PC-9 (cell line): ENCODE measurements at regions not wholly inside any gene's neighbourhood (a gene's known extent, or its start where the extent isn't known, plus 50 kb on each side); places are given as distances from the start of the nearest gene placed in this dataset.

ENCODE experiments used
- EZH2 ChIP-seq: fragments of 200-600 bp; sonication (generic); IDR thresholded peaks from 2 replicates; pipeline ENCODE4 v1.8.0; 2017; ENCODE audit warnings: antibody characterized with exemption, low read depth
- TF ChIP-seq, protein P1 (sequence below): fragments of 200-600 bp; sonication (generic); conservative IDR thresholded peaks from 2 replicates; pipeline ENCODE4 v1.6.1; 2017; ENCODE audit warnings: mixed run types, antibody characterized with exemption, mild to moderate bottlenecking, moderate library complexity

GRCh38 chr1:191101960-191102359 lies 624.3 kb upstream of the BRINP3 start:
- TF ChIP-seq, protein P1, sequence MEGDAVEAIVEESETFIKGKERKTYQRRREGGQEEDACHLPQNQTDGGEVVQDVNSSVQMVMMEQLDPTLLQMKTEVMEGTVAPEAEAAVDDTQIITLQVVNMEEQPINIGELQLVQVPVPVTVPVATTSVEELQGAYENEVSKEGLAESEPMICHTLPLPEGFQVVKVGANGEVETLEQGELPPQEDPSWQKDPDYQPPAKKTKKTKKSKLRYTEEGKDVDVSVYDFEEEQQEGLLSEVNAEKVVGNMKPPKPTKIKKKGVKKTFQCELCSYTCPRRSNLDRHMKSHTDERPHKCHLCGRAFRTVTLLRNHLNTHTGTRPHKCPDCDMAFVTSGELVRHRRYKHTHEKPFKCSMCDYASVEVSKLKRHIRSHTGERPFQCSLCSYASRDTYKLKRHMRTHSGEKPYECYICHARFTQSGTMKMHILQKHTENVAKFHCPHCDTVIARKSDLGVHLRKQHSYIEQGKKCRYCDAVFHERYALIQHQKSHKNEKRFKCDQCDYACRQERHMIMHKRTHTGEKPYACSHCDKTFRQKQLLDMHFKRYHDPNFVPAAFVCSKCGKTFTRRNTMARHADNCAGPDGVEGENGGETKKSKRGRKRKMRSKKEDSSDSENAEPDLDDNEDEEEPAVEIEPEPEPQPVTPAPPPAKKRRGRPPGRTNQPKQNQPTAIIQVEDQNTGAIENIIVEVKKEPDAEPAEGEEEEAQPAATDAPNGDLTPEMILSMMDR: no peak
- no peak for TF ChIP-seq EZH2
